WERI-Rb-1 (cell line): ENCODE measurements at regions not wholly inside any gene's neighbourhood (a gene's known extent, or its start where the extent isn't known, plus 50 kb on each side); places are given as distances from the start of the nearest gene placed in this dataset.
A peak's percentile ranks its signal among the peaks of the same experiment; 100 is the strongest.

ENCODE experiments used
- DNase-seq: peaks from one replicate; pipeline ENCODE4 v3.0.0-alpha.2; 2020
- H3K27ac ChIP-seq: fragments of 250-450 bp; sonication (Bioruptor Pico); 2 replicates; pipeline ENCODE4 v1.5.1; 2020; ENCODE audit warnings: mild to moderate bottlenecking, moderate library complexity
- H3K27me3 ChIP-seq: fragments of 250-450 bp; sonication (Bioruptor Pico); 2 replicates; pipeline ENCODE4 v1.5.1; 2021; ENCODE audit warnings: mild to moderate bottlenecking, low read depth, moderate library complexity; ENCODE audit not compliant: insufficient read depth, severe bottlenecking
- H3K36me3 ChIP-seq: fragments of 250-450 bp; sonication (Bioruptor Pico); 2 replicates; pipeline ENCODE4 v1.5.1; 2020; ENCODE audit warnings: mild to moderate bottlenecking, moderate library complexity
- H3K4me3 ChIP-seq: 2 replicates; pipeline ENCODE4 v1.5.1; 2011; ENCODE audit warnings: low read depth, mild to moderate bottlenecking, control low read depth, low read length
- H3K9me3 ChIP-seq: fragments of 250-450 bp; sonication (Bioruptor Pico); 2 replicates; pipeline ENCODE4 v1.5.1; 2021; ENCODE audit warnings: mild to moderate bottlenecking, moderate library complexity; ENCODE audit not compliant: severe bottlenecking
- TF ChIP-seq, protein P1 (sequence below): IDR thresholded peaks from 2 replicates; pipeline ENCODE4 v1.5.1; 2011; ENCODE audit warnings: low read depth, mild to moderate bottlenecking, control low read depth, inconsistent platforms, low read length

DNA sequence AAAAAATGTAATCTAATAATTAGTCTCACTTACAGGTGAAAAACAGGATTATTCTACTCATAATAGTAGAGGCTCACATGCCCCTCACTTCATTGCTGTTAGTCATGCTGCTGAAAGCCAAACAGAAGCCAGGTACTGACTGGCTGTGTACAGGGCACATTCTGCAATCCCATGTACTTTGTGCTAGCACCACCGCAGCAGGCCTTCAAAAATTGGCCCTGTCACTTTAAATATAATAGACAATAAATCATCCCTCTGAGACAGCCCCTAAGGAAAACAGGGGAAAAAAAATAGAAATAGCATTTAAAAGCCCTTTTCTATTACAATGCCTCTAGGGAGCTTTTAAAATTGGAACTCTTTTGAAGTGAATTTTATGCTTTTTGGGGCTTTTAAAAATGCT is 723.8 kb downstream of the TUSC7 start:
- no peaks in the 10 kb centered on the region for H3K36me3 ChIP-seq
- TF ChIP-seq, protein P1, sequence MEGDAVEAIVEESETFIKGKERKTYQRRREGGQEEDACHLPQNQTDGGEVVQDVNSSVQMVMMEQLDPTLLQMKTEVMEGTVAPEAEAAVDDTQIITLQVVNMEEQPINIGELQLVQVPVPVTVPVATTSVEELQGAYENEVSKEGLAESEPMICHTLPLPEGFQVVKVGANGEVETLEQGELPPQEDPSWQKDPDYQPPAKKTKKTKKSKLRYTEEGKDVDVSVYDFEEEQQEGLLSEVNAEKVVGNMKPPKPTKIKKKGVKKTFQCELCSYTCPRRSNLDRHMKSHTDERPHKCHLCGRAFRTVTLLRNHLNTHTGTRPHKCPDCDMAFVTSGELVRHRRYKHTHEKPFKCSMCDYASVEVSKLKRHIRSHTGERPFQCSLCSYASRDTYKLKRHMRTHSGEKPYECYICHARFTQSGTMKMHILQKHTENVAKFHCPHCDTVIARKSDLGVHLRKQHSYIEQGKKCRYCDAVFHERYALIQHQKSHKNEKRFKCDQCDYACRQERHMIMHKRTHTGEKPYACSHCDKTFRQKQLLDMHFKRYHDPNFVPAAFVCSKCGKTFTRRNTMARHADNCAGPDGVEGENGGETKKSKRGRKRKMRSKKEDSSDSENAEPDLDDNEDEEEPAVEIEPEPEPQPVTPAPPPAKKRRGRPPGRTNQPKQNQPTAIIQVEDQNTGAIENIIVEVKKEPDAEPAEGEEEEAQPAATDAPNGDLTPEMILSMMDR = no peak
- H3K9me3 ChIP-seq = no peaks in the 10 kb centered on the region
- DNase-seq = no peak
- peaks cover 3% of the 10 kb centered on the region for H3K27me3 ChIP-seq
- H3K4me3 ChIP-seq = no peak overlapping the region
- H3K27ac ChIP-seq = no peak overlapping the region

DNA sequence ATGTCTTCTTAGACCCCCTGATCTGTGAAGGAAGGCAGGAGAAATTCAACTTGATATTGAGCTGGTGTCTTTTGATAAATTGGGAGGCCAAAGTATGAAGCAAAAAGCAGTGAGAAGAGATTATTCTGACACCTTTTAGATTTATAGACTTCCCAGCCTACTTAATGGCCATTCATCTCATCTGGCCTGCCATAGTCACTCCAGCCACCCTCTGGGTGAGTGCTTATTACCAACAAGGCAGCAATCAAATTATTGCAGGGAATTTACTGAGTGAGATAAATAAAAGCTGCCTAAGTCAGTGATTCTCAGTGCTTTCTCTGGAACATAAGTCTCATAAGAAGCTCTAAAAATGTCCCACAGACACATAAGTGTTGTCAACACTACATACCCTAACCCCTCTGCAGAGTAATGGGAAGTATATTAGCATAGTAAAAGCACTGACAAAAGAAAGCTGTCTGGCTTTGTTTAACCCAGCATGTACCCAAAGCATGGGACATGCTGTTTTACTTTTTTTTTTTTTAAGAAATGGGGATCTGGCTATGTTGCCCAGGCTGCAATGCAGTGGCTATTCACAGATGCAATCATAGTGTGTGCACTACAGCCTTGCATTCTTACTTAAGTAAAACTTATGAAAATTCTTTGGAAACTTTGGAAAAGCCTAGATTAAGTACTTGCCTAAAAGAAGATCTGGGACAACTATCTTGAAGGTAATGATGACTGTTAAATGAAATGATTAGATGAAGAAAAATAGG is 725.3 kb downstream of the TUSC7 start:
- Histone ChIP-seq H3K27me3 (peaks cover 3% of the 10 kb centered on the region), H3K4me3 (no peak overlapping the region), H3K9me3 (no peaks in the 10 kb centered on the region), H3K27ac (peak overlapping the region; percentile 52), H3K36me3 (no peaks in the 10 kb centered on the region)
- DNase-seq = peak; percentile 23
- TF ChIP-seq, protein P1 = no peak

DNA sequence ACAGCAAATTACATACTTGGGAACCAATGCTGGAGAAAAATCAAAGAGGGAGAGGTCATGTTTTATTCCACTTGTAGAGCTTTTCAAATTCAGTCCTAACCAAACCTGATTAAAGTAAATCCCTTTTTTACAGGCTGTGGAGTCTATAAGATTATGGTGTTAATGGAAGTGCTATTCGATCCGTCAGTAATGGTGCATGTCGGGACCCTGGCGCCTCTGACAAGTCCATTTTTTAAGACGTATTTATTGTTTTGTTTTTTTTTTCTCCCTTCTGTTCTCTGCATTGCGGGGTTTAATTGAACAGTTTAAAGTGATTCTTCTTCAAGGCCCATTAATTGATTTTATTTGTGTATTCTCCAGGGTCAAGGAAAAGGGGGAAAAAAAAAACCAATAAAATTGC is 725.9 kb downstream of the TUSC7 start:
- H3K27me3 ChIP-seq = peaks cover 3% of the 10 kb centered on the region
- peak; percentile 53 for DNase-seq
- H3K9me3 ChIP-seq = no peaks in the 10 kb centered on the region
- H3K36me3 ChIP-seq = no peaks in the 10 kb centered on the region
- TF ChIP-seq, protein P1 = no peak
- no peak overlapping the region for H3K4me3 ChIP-seq
- peak overlapping the region; percentile 52 for H3K27ac ChIP-seq

DNA sequence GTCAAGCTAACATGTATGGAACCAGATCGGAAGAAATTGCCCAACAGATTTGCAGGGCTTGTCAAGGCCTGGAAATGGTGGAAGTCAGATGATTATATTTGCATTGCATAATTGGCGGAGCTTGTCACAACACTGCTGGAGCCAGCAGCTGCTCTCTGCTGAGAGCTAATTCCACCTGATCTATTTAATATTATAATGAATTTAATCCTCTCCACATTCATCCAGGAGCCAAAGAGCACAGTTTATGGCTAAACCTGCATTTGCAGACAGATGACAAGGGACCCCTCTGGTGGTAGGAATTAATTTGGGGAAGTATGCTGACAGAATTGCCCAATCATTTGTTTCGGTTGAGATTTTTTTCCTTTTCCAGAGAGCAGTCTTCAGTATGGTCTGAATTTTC is 730.2 kb downstream of the TUSC7 start:
- TF ChIP-seq, protein P1 = peak; percentile 32; the same call in 1 of the 2 replicates
- Histone ChIP-seq H3K9me3 (no peaks in the 10 kb centered on the region), H3K4me3 (no peak overlapping the region), H3K27ac (no peak overlapping the region), H3K27me3 (peaks cover 3% of the 10 kb centered on the region), H3K36me3 (no peaks in the 10 kb centered on the region)
- DNase-seq = peak; percentile 35

DNA sequence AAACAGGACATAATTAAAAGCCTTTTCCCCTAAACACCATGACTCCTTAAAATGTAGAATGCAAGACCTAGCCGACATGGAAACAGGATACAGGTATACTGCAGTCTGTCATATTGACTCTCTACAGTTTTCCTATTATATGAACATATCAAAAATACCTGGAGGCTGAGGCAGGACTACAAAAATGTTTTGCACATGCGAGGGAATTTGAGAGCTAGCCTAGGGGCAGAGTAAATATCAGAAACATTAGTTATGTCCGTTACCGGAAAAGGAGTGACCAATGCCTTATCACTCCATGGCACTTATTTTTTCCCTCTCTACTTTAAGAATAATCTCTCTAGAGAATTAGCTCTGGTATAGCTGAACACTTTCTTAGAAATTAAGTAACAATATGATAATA is 732.3 kb downstream of the TUSC7 start:
- Histone ChIP-seq H3K27ac (no peak overlapping the region), H3K27me3 (peaks cover 3% of the 10 kb centered on the region), H3K9me3 (no peaks in the 10 kb centered on the region), H3K4me3 (no peak overlapping the region), H3K36me3 (no peaks in the 10 kb centered on the region)
- TF ChIP-seq, protein P1 = no peak
- no peak for DNase-seq

DNA sequence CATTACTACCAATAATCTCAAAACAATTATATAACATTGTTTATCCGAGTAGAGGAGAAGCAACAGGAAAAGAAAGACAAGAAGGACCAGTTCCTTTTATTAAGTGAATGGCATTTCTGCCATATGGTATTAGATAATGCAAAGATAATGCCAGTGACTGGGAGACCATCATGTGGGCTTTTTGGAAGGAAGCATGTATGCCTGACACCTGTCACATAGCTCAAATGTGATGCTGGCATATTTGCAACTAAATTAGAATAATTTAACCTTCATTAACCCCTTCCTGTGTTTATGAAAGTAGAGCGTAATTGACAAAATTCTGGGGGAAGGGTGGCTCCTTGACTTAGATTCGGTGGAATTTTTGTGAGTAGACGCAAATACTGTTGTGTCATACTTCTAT is 733.0 kb downstream of the TUSC7 start:
- Histone ChIP-seq H3K9me3 (no peaks in the 10 kb centered on the region), H3K27me3 (peaks cover under 1% of the 10 kb centered on the region), H3K27ac (no peak overlapping the region), H3K4me3 (no peak overlapping the region), H3K36me3 (no peaks in the 10 kb centered on the region)
- TF ChIP-seq, protein P1 = no peak
- DNase-seq = no peak
